H1 (cell line): ENCODE measurements at regions not wholly inside any gene's neighbourhood (a gene's known extent, or its start where the extent isn't known, plus 50 kb on each side); places are given as distances from the start of the nearest gene placed in this dataset.

Experiments used
- CTCF ChIA-PET: fragments of 300-600 bp; sonication (Branson Sonifier 250); formaldehyde crosslinking; loops from one replicate; lab custom pipeline; 2021; ENCODE audit not compliant: partially characterized antibody; lab: Charles Lee
- POLR2A ChIA-PET: fragments of 300-600 bp; sonication (Branson Sonifier 250); formaldehyde crosslinking; loops from one replicate; lab custom pipeline; 2021; ENCODE audit warnings: inconsistent platforms; ENCODE audit not compliant: partially characterized antibody; lab: Charles Lee
- DNase-seq, 2 experiments: peaks; one replicate each; pipeline versions ENCODE4 v3.0.0 to v3.0.0-alpha.2; 2010 to 2022; ENCODE audit warnings: low spot score in 2 of 2, low read depth in 1 of 2, mixed read lengths in 1 of 2
- FAIRE-seq: peaks from 2 replicates; lab custom pipeline; 2011; peaks lifted over from hg19 to GRCh38; lab: Jason Lieb, UNC
- H2AFZ ChIP-seq: 2 replicates; pipeline ENCODE4 v1.8.1; 2012; ENCODE audit warnings: low read length, inconsistent platforms
- H2AK5ac ChIP-seq: 2 replicates; pipeline ENCODE4 v1.6.1; 2013; ENCODE audit warnings: low read depth, low read length
- H2BK120ac ChIP-seq: replicated peaks from 2 replicates; pipeline ENCODE3; 2013; ENCODE audit warnings: low read depth, low read length, inconsistent platforms
- H2BK12ac ChIP-seq: 2 replicates; pipeline ENCODE4 v1.6.1; 2013; ENCODE audit warnings: low read depth, low read length
- H2BK15ac ChIP-seq: 2 replicates; pipeline ENCODE4 v1.6.1; 2013; ENCODE audit warnings: low read length
- H2BK20ac ChIP-seq: 2 replicates; pipeline ENCODE4 v1.6.1; 2013; ENCODE audit warnings: low read length
- H2BK5ac ChIP-seq: 2 replicates; pipeline ENCODE4 v1.6.1; 2013; ENCODE audit warnings: low read depth, low read length
- H3K14ac ChIP-seq: 2 replicates; pipeline ENCODE4 v1.6.1; 2013; ENCODE audit warnings: inconsistent platforms; ENCODE audit not compliant: insufficient read length
- H3K18ac ChIP-seq: 2 replicates; pipeline ENCODE4 v1.6.1; 2013; ENCODE audit warnings: low read length; ENCODE audit errors: extremely low read depth
- H3K23ac ChIP-seq: 2 replicates; pipeline ENCODE4 v1.6.1; 2013; ENCODE audit warnings: inconsistent platforms; ENCODE audit not compliant: insufficient read length
- H3K23me2 ChIP-seq: 2 replicates; pipeline ENCODE4 v1.6.1; 2013; ENCODE audit warnings: low read depth, low read length
- H3K27ac ChIP-seq: 2 replicates; pipeline ENCODE4 v1.6.1; 2011; ENCODE audit warnings: low read depth, low read length, inconsistent platforms
- H3K27me3 ChIP-seq, 4 experiments: replicated peaks in 1 of 4; 1 replicate in 1 of 4; 2 replicates in 3 of 4; pipeline versions ENCODE4 v1.6.1 to v1.8.1; 2011 to 2013; ENCODE audit warnings: low read length in 3 of 4, mild to moderate bottlenecking in 3 of 4, inconsistent platforms in 2 of 4, mixed read lengths in 2 of 4, moderate library complexity in 1 of 4; ENCODE audit not compliant: control insufficient read depth in 3 of 4, insufficient read depth in 3 of 4; ENCODE audit errors: extremely low read depth in 1 of 4
- H3K36me3 ChIP-seq, 4 experiments: 2 replicates each; pipeline versions ENCODE4 v1.6.1 to v1.8.1; 2011 to 2013; ENCODE audit warnings: mild to moderate bottlenecking in 4 of 4, low read length in 3 of 4, moderate library complexity in 2 of 4, control low read depth in 1 of 4, inconsistent platforms in 1 of 4; ENCODE audit not compliant: insufficient read depth in 4 of 4, control insufficient read depth in 2 of 4
- H3K4ac ChIP-seq: replicated peaks from 2 replicates; pipeline ENCODE3; 2013; ENCODE audit warnings: low read length, low read depth, mixed read lengths, inconsistent platforms; ENCODE audit not compliant: insufficient read length
- H3K4me1 ChIP-seq, 4 experiments: replicated peaks in 1 of 4; 1 replicate in 1 of 4; 2 replicates in 3 of 4; pipeline versions ENCODE4 v1.6.1 to v1.8.1; 2011 to 2013; ENCODE audit warnings: low read length in 3 of 4, inconsistent platforms in 2 of 4, mixed read lengths in 1 of 4; ENCODE audit not compliant: insufficient read depth in 4 of 4, control insufficient read depth in 3 of 4
- H3K4me2 ChIP-seq, 2 experiments: 2 replicates each; pipeline versions ENCODE4 v1.6.1 to v1.8.1; 2011 to 2013; ENCODE audit warnings: low read depth in 2 of 2, low read length in 2 of 2, control low read depth in 1 of 2, inconsistent platforms in 1 of 2, mild to moderate bottlenecking in 1 of 2; ENCODE audit not compliant: insufficient read depth in 1 of 2
- H3K4me3 ChIP-seq, 4 experiments: fragments of 200-600, 300-600 bp in 1 of 4; sonication (generic), shearing (Covaris generic), sonication (Bioruptor Twin) in 1 of 4; 2 replicates each; pipeline versions ENCODE4 v1.5.1 to v1.8.1; 2011 to 2016; ENCODE audit warnings: low read length in 4 of 4, low read depth in 3 of 4, control low read depth in 2 of 4, inconsistent platforms in 2 of 4, mild to moderate bottlenecking in 2 of 4, mixed read lengths in 1 of 4, moderate library complexity in 1 of 4; ENCODE audit not compliant: insufficient read depth in 2 of 4; ENCODE audit errors: extremely low read depth in 1 of 4
- H3K56ac ChIP-seq: replicated peaks from 2 replicates; pipeline ENCODE3; 2013; ENCODE audit warnings: low read depth, mild to moderate bottlenecking, mixed read lengths, low read length, inconsistent platforms; ENCODE audit not compliant: insufficient read length
- H3K79me1 ChIP-seq: 2 replicates; pipeline ENCODE4 v1.6.1; 2013; ENCODE audit warnings: low read depth, low read length, control low read depth
- H3K79me2 ChIP-seq, 2 experiments: 2 replicates each; pipeline versions ENCODE4 v1.6.1 to v1.8.1; 2012 to 2013; ENCODE audit warnings: low read length in 2 of 2, mild to moderate bottlenecking in 2 of 2, inconsistent platforms in 1 of 2; ENCODE audit not compliant: insufficient read depth in 2 of 2, control insufficient read depth in 1 of 2
- H3K9ac ChIP-seq, 4 experiments: replicated peaks in 1 of 4; 1 replicate in 1 of 4; 2 replicates in 3 of 4; pipeline versions ENCODE4 v1.6.1 to v1.8.1; 2011 to 2013; ENCODE audit warnings: low read depth in 3 of 4, low read length in 3 of 4, control low read depth in 2 of 4, mild to moderate bottlenecking in 2 of 4, moderate library complexity in 2 of 4, inconsistent platforms in 1 of 4; ENCODE audit errors: extremely low read depth in 1 of 4
- H3K9me3 ChIP-seq, 2 experiments: 2 replicates each; pipeline versions ENCODE4 v1.6.1 to v1.8.1; 2012 to 2013; ENCODE audit warnings: mild to moderate bottlenecking in 2 of 2, moderate library complexity in 2 of 2, control low read depth in 1 of 2, inconsistent platforms in 1 of 2, low read depth in 1 of 2, low read length in 1 of 2, mixed read lengths in 1 of 2; ENCODE audit not compliant: insufficient read depth in 2 of 2
- H4K20me1 ChIP-seq, 2 experiments: replicated peaks in 1 of 2; 2 replicates each; pipeline versions ENCODE3 to v1.8.1; 2011 to 2013; ENCODE audit warnings: inconsistent platforms in 2 of 2, low read length in 2 of 2, mild to moderate bottlenecking in 1 of 2; ENCODE audit not compliant: insufficient read depth in 2 of 2, control insufficient read depth in 1 of 2
- H4K5ac ChIP-seq: 2 replicates; pipeline ENCODE4 v1.6.1; 2013; ENCODE audit warnings: low read length, low read depth, mixed read lengths, inconsistent platforms; ENCODE audit not compliant: insufficient read length
- H4K8ac ChIP-seq: 2 replicates; pipeline ENCODE4 v1.8.0; 2013; ENCODE audit warnings: mild to moderate bottlenecking, moderate library complexity, low read length, inconsistent platforms; ENCODE audit not compliant: insufficient read depth; ENCODE audit errors: extremely low read depth
- H4K91ac ChIP-seq: replicated peaks from 2 replicates; pipeline ENCODE3; 2013; ENCODE audit warnings: low read length, mixed read lengths, inconsistent platforms; ENCODE audit not compliant: insufficient read length
- CHD7 ChIP-seq: fragments of 300-600 bp; sonication (generic); IDR thresholded peaks from 2 replicates; pipeline ENCODE4 v1.7.1; 2012; ENCODE audit warnings: low read length, moderate library complexity, mild to moderate bottlenecking, inconsistent platforms; ENCODE audit not compliant: insufficient replicate concordance
- WGBS, 2 experiments: shearing (Covaris generic) in 1 of 2; methylation state at CpG; one replicate each; pipeline versions ENCODE4 v1.1.6 to v1.1.7; 2013 to 2015; ENCODE audit warnings: low lambda C conversion rate in 2 of 2, mixed read lengths in 2 of 2, inconsistent platforms in 1 of 2, low coverage in 1 of 2, missing lambda C conversion rate in 1 of 2; ENCODE audit not compliant: insufficient replicate concordance in 2 of 2, insufficient coverage in 1 of 2, insufficient read length in 1 of 2; ENCODE audit errors: extremely low coverage in 1 of 2, missing lambda C conversion rate in 1 of 2; 5-methylcytosine and 5-hydroxymethylcytosine counted together

- Histone ChIP-seq H3K79me1 (no peaks in the 10 kb centered on the region), H2BK120ac (no peak overlapping the region), H3K4ac (no peak overlapping the region), H3K14ac (no peak overlapping the region), H2BK20ac (no peak overlapping the region), H2AK5ac (no peak overlapping the region), H4K91ac (no peak overlapping the region), H2BK15ac (no peak overlapping the region), H3K56ac (no peak overlapping the region), H3K79me2 (no peaks in the 10 kb centered on the region), H3K23me2 (no peaks in the 10 kb centered on the region), H4K20me1 (no peaks in the 10 kb centered on the region), H2BK5ac (no peak overlapping the region), H3K23ac (no peak overlapping the region), H3K36me3 (no peaks in the 10 kb centered on the region), H4K8ac (no peak overlapping the region), H3K18ac (no peak overlapping the region), H2BK12ac (no peak overlapping the region), H3K27me3 (no peaks in the 10 kb centered on the region), H3K9ac (no peak overlapping the region), H3K4me2 (no peak overlapping the region), H4K5ac (no peak overlapping the region), H3K4me3 (no peak overlapping the region), H3K9me3 (peaks cover 22 to 26% of the 10 kb centered on the region in 2 experiments; a peak in 3 of 4 replicates), H2AFZ (no peak overlapping the region), H3K4me1 (no peaks in the 10 kb centered on the region), H3K27ac (no peak overlapping the region)
- WGBS, 2 experiments, result 84% methylated on average over 4 of the region's 4 CpGs; no CpG with 5 or more reads in 1 of the 2 experiments
- ChIA-PET POLR2A (no interaction called here), CTCF (interaction anchor here (0.6 to 0.8 kb wide), 2 partner anchors 193 to 328 kb away, joined by 3 read pairs; no protein-coding TSS in a partner anchor)
- FAIRE-seq (no peak), DNase-seq (no peak)
- no peak for TF ChIP-seq CHD7
Observed at GRCh38 chr7:4437916-4438315, 244.2 kb upstream of the FOXK1 start.
